ENCODE measurements at regions not wholly inside any gene's neighbourhood (a gene's known extent, or its start where the extent isn't known, plus 50 kb on each side); places are given as distances from the start of the nearest gene placed in this dataset.

- H3K4me1 ChIP-seq, result no peaks in the 10 kb centered on the region
- no peak for TF ChIP-seq CTCF (IDR thresholded peaks at IDR 0.05; ENCODE audit: low read depth, low read length)
- DNase-seq, result no peak
- no peaks in the 10 kb centered on the region for H3K27me3 ChIP-seq
- no peaks in the 10 kb centered on the region for H3K36me3 ChIP-seq
- H3K9me3 ChIP-seq, result no peaks in the 10 kb centered on the region
- H3K4me3 ChIP-seq (ENCODE audit: low read depth, low read length), result no peak overlapping the region
Measured at GRCh38 chr21:41584603-41585176, 76.7 kb upstream of the TMPRSS2 start.

- H3K27me3 ChIP-seq, result no peaks in the 10 kb centered on the region
- no peak overlapping the region for H3K4me3 ChIP-seq (ENCODE audit: low read depth, low read length)
- no peak for DNase-seq
- no peaks in the 10 kb centered on the region for H3K4me1 ChIP-seq
- H3K9me3 ChIP-seq, result no peaks in the 10 kb centered on the region; the same call in 1 of the 2 replicates
- no peaks in the 10 kb centered on the region for H3K36me3 ChIP-seq
- TF ChIP-seq CTCF (IDR thresholded peaks at IDR 0.05; ENCODE audit: low read depth, low read length), result no peak
Measured at GRCh38 chr21:41583274-41583790, 75.4 kb upstream of the TMPRSS2 start.

- no peak overlapping the region for H3K4me3 ChIP-seq (ENCODE audit: low read depth, low read length)
- no peaks in the 10 kb centered on the region for H3K36me3 ChIP-seq
- TF ChIP-seq CTCF (IDR thresholded peaks at IDR 0.05; ENCODE audit: low read depth, low read length), result no peak
- H3K4me1 ChIP-seq, result no peaks in the 10 kb centered on the region
- no peak for DNase-seq
- H3K9me3 ChIP-seq, result no peaks in the 10 kb centered on the region; the same call in 1 of the 2 replicates
- no peaks in the 10 kb centered on the region for H3K27me3 ChIP-seq
Measured at GRCh38 chr21:41582866-41583265, 74.9 kb upstream of the TMPRSS2 start.

- Histone ChIP-seq H3K36me3 (no peaks in the 10 kb centered on the region), H3K4me1 (no peaks in the 10 kb centered on the region), H3K4me3 (ENCODE audit: low read depth, low read length) (no peak overlapping the region), H3K27me3 (no peaks in the 10 kb centered on the region), H3K9me3 (no peaks in the 10 kb centered on the region; the same call in 1 of the 2 replicates)
- TF ChIP-seq CTCF (IDR thresholded peaks at IDR 0.05; ENCODE audit: low read depth, low read length), result no peak
- no peak for DNase-seq
Measured at GRCh38 chr21:41582298-41582840, 74.4 kb upstream of the TMPRSS2 start.

- H3K9me3 ChIP-seq, result no peaks in the 10 kb centered on the region; the same call in 1 of the 2 replicates
- no peak for DNase-seq
- no peaks in the 10 kb centered on the region for H3K27me3 ChIP-seq
- H3K4me1 ChIP-seq, result no peaks in the 10 kb centered on the region
- no peaks in the 10 kb centered on the region for H3K36me3 ChIP-seq
- TF ChIP-seq CTCF (IDR thresholded peaks at IDR 0.05; ENCODE audit: low read depth, low read length), result no peak
- H3K4me3 ChIP-seq (ENCODE audit: low read depth, low read length), result no peak overlapping the region
Measured at GRCh38 chr21:41581592-41582228, 73.8 kb upstream of the TMPRSS2 start.
